HEK293T (cell line): ENCODE measurements at regions not wholly inside any gene's neighbourhood (a gene's known extent, or its start where the extent isn't known, plus 50 kb on each side); places are given as distances from the start of the nearest gene placed in this dataset.
"Not testable (repeated sequence)": the region's sequence is repeated elsewhere in the genome, so short reads cannot be mapped to it uniquely, and the experiment has no call there.

Experiments
- CTCF ChIA-PET: fragments of 350-600 bp; formaldehyde crosslinking; extraction: SDS; loops from one replicate; lab custom pipeline; 2021; ENCODE audit warnings: antibody characterized with exemption, inconsistent platforms; lab: Yijun Ruan, JAX
- POLR2A ChIA-PET: fragments of 350-600 bp; formaldehyde crosslinking; extraction: SDS; loops from one replicate; lab custom pipeline; 2020; ENCODE audit warnings: antibody characterized with exemption, inconsistent platforms; lab: Yijun Ruan, JAX
- DNase-seq: peaks from one replicate; pipeline ENCODE4 v3.0.0; 2012; ENCODE audit warnings: mixed read lengths; ENCODE audit errors: extremely low spot score
- ARNT ChIP-seq: fragments of 450-650 bp; IDR thresholded peaks from 2 replicates; pipeline ENCODE4 v1.6.1; 2017; ENCODE audit warnings: mild to moderate bottlenecking
- BHLHE40 ChIP-seq: fragments of 450-650 bp; IDR thresholded peaks from 2 replicates; pipeline ENCODE4 v1.6.1; 2016; ENCODE audit warnings: mild to moderate bottlenecking, moderate library complexity, borderline replicate concordance
- CTBP1 ChIP-seq: fragments of 450-650 bp; IDR thresholded peaks from 2 replicates; pipeline ENCODE4 v1.6.1; 2016; ENCODE audit warnings: borderline replicate concordance
- ELF4 ChIP-seq: fragments of 450-650 bp; IDR thresholded peaks from 2 replicates; pipeline ENCODE4 v1.6.1; 2017; ENCODE audit warnings: antibody characterized with exemption
- FOXA1 ChIP-seq: fragments of 450-650 bp; IDR thresholded peaks from 2 replicates; pipeline ENCODE4 v1.6.1; 2016; ENCODE audit warnings: mild to moderate bottlenecking
- FOXK2 ChIP-seq: fragments of 450-650 bp; IDR thresholded peaks from 2 replicates; pipeline ENCODE4 v1.6.1; 2016; ENCODE audit warnings: mild to moderate bottlenecking
- FOXM1 ChIP-seq: fragments of 450-650 bp; IDR thresholded peaks from 2 replicates; pipeline ENCODE4 v1.6.1; 2017; ENCODE audit warnings: mild to moderate bottlenecking, borderline replicate concordance
- HDGF ChIP-seq: fragments of 450-650 bp; IDR thresholded peaks from 2 replicates; pipeline ENCODE4 v1.6.1; 2017; ENCODE audit warnings: antibody characterized with exemption, borderline replicate concordance
- L3MBTL2 ChIP-seq: fragments of 450-650 bp; conservative IDR thresholded peaks from 2 replicates; pipeline ENCODE4 v1.6.1; 2016; ENCODE audit warnings: mild to moderate bottlenecking
- LEF1 ChIP-seq: fragments of 450-650 bp; IDR thresholded peaks from 2 replicates; pipeline ENCODE4 v1.6.1; 2017; ENCODE audit warnings: mild to moderate bottlenecking, borderline replicate concordance
- NFRKB ChIP-seq: fragments of 450-650 bp; IDR thresholded peaks from 2 replicates; pipeline ENCODE4 v1.6.1; 2016; ENCODE audit warnings: mild to moderate bottlenecking, moderate library complexity
- SP1 ChIP-seq: fragments of 450-650 bp; IDR thresholded peaks from 2 replicates; pipeline ENCODE4 v1.6.1; 2017
- SUZ12 ChIP-seq: fragments of 450-650 bp; IDR thresholded peaks from 2 replicates; pipeline ENCODE4 v1.6.1; 2016; ENCODE audit warnings: mild to moderate bottlenecking
- TARDBP ChIP-seq: fragments of 450-650 bp; IDR thresholded peaks from 2 replicates; pipeline ENCODE4 v1.6.1; 2016
- ZNF384 ChIP-seq: fragments of 450-650 bp; IDR thresholded peaks from 2 replicates; pipeline ENCODE4 v1.6.1; 2016
- TF ChIP-seq, protein P1 (sequence below): fragments of 450-650 bp; IDR thresholded peaks from 2 replicates; pipeline ENCODE4 v1.6.1; 2016

DNA sequence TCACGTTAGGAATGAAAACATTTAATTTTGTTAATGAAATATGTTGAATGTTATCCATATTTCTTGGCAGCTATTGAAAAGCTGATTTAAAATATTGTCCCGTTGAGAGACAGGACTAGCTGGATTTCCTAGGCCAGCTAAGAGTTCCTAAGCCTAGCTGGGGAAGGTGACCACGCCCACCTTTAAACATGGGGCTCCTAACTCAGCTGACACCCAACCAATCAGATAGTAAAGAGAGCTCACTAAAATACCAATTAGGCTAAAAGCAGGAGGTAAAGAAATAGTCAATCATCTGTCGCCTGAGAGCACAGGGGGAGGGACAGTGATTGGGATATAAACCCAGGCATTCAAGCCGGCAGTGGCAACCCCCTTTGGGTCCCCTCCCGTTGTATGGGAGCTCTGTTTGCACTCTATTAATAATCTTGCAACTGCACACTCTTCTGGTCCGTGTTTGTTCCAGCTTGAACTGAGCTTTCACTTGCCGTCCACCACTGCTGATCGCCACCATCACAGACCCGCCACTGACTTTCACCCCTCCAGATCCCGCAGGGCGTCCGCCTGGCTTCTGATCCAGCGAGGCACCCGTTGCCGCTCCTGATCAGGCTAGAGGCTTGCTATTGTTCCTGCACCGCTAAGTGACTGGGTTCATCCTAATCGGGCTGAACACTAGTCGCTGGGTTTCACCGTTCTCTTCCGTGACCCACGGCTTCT, 308.9 kb downstream of the GLUD2 start:
- CTCF ChIA-PET: no interaction called here
- POLR2A ChIA-PET: no interaction called here
- no peak for DNase-seq
- TF ChIP-seq FOXK2 (no peak), TARDBP (no peak), ARNT (no peak), ZNF384 (no peak), BHLHE40 (no peak), FOXA1 (no peak), FOXM1 (no peak), ELF4 (no peak), SUZ12 (no peak), HDGF (no peak), SP1 (no peak), CTBP1 (no peak), LEF1 (no peak), NFRKB (no peak), L3MBTL2 (no peak)
- TF ChIP-seq, protein P1, sequence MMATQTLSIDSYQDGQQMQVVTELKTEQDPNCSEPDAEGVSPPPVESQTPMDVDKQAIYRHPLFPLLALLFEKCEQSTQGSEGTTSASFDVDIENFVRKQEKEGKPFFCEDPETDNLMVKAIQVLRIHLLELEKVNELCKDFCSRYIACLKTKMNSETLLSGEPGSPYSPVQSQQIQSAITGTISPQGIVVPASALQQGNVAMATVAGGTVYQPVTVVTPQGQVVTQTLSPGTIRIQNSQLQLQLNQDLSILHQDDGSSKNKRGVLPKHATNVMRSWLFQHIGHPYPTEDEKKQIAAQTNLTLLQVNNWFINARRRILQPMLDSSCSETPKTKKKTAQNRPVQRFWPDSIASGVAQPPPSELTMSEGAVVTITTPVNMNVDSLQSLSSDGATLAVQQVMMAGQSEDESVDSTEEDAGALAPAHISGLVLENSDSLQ: no peak

DNA sequence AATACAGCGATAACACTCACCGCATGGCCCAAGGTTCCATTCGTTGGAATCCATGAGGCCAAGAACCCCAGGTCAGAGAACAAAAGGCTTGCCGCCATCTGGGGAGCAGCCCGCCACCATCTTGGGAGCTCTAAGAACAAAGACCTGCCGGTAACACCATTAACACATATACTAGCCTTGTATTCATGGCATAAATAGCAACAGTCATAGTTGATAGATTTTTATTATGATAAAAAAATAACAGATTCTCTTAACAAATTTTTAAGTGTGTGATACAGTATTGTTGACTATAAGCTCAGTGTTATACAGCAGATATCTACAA, 309.4 kb downstream of the GLUD2 start:
- CTCF ChIA-PET: no interaction called here
- no peak for DNase-seq
- POLR2A ChIA-PET: no interaction called here
- TF ChIP-seq FOXA1 (no peak), ARNT (no peak), CTBP1 (no peak), SUZ12 (no peak), LEF1 (no peak), FOXK2 (no peak), TARDBP (no peak), HDGF (no peak), FOXM1 (no peak), ZNF384 (no peak), L3MBTL2 (no peak)
- TF ChIP-seq, protein P1: no peak

DNA sequence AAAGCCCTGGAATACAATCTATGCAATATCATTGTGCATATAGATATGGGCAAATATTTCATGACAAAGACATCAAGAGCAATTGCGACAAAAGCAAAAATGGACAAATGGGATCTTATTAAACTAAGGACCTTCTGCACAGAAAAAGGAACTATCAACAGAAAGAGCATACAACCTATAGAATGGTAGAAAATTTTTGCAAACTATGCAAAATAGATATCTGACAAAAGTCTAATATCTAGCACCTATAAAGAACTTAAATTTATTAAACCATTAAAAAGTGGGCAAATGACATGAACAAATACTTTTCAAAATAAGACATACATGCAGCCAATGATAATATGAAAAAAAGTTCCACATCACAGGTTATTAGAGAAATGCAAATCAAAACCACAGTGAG, 312.9 kb downstream of the GLUD2 start:
- ChIA-PET CTCF (no interaction called here), POLR2A (no interaction called here)
- DNase-seq: no peak
- TF ChIP-seq ARNT (no peak), ELF4 (no peak), CTBP1 (no peak)

DNA sequence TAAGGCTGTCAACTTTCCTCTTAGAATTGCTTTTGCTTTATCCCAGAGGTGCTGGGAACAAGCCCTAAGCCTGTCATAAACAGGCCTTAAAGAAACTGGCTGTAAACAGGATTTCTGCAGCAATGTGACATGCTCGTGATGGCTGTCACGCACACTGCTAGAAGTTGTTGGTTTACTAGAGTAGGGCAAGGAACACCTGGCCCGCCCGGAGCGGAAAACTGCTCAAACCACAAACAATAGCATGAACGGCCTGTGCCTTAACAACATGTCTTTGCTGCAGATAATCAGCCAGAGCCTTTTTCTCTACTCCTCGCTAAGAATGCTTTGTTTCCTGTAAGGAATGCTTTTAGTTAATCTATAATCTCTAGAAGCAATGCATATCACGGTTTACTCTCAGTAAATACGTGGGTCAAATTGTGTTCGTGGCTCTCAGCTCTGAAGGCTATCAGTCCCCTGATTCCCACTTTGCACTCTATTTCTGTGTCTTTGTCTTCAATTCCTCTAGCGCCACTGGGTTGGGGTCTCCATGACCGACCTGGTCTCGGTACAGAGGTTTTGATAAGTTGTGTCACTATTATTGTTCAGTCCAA, 318.3 kb downstream of the GLUD2 start:
- ChIA-PET CTCF (no interaction called here), POLR2A (no interaction called here)
- no peak for TF ChIP-seq ZNF384
- no peak for TF ChIP-seq ARNT
- no peak for TF ChIP-seq CTBP1
- TF ChIP-seq NFRKB: no peak
- no peak for TF ChIP-seq FOXK2
- TF ChIP-seq ELF4: no peak
- no peak for TF ChIP-seq TARDBP
- TF ChIP-seq HDGF: no peak
- no peak for TF ChIP-seq SUZ12
- TF ChIP-seq, protein P1: no peak
- no peak for TF ChIP-seq FOXM1
- TF ChIP-seq BHLHE40: no peak
- no peak for TF ChIP-seq L3MBTL2
- TF ChIP-seq SP1: no peak
- no peak for TF ChIP-seq FOXA1
- no peak for TF ChIP-seq LEF1
- no peak for DNase-seq

DNA sequence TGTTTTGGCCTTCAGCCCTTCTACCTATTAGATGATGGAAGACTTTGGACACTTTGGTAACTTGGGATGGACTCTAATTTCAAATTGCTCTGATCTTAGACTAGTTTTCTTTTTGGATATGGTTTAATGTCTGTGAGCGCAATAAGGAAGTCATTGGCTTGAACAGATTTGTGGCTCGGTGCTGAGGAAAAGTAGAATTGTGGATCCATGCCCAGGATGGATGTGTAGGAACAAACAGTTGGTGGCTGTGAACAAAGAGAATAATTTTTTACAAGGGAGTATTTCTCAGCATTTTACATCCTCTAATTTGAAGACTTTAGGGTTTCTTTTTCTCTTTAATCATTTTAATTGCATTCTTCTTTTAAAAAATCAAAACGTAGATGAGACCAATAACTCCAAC, 327.1 kb downstream of the GLUD2 start:
- no peak for DNase-seq
- no peak for TF ChIP-seq HDGF
- no peak for TF ChIP-seq BHLHE40
- no peak for TF ChIP-seq FOXM1
- TF ChIP-seq LEF1: no peak
- TF ChIP-seq CTBP1: no peak
- no peak for TF ChIP-seq SP1
- no peak for TF ChIP-seq FOXK2
- TF ChIP-seq SUZ12: no peak
- no peak for TF ChIP-seq L3MBTL2
- TF ChIP-seq, protein P1: no peak
- ChIA-PET CTCF (no interaction called here), POLR2A (no interaction called here)

DNA sequence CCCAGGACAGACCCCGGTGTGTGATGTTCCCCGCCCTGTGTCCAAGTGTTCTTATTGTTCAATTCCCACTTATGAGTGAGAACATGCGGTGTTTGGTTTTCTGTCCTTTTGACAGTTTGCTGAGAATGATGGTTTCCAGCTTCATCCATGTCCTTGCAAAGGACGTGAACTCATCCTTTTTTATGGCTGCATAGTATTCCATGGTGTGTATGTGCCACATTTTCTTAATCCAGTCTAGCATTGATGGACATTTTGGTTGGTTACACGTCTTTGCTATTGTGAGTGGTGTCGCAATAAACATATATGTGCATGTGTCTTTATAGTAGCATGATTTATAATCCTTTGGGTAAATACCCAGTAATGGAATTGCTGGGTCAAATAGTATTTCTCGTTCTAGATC, 334.5 kb downstream of the GLUD2 start:
- DNase-seq, CTCF ChIA-PET, POLR2A ChIA-PET: not testable (repeated sequence)
